Osteocyte (in vitro differentiated cells): ENCODE measurements at regions not wholly inside any gene's neighbourhood (a gene's known extent, or its start where the extent isn't known, plus 50 kb on each side); places are given as distances from the start of the nearest gene placed in this dataset.

Experiments used
- DNase-seq: peaks from one replicate; pipeline ENCODE4 v3.0.0; 2021; ENCODE audit warnings: mixed read lengths; ENCODE audit not compliant: unreplicated experiment; ENCODE audit errors: extremely low spot score
- H3K27ac Mint-ChIP-seq: one replicate; pipeline ENCODE4 v1.8.0; 2021; ENCODE audit warnings: mild to moderate bottlenecking, mixed read lengths; ENCODE audit not compliant: unreplicated experiment
- H3K27me3 Mint-ChIP-seq: one replicate; pipeline ENCODE4 v1.8.0; 2021; ENCODE audit warnings: mixed read lengths; ENCODE audit not compliant: unreplicated experiment
- H3K36me3 Mint-ChIP-seq: one replicate; pipeline ENCODE4 v1.8.0; 2021; ENCODE audit warnings: mixed read lengths; ENCODE audit not compliant: unreplicated experiment
- H3K4me1 Mint-ChIP-seq: one replicate; pipeline ENCODE4 v1.8.0; 2021; ENCODE audit warnings: mixed read lengths; ENCODE audit not compliant: unreplicated experiment
- H3K4me3 Mint-ChIP-seq: one replicate; pipeline ENCODE4 v1.8.0; 2021; ENCODE audit warnings: mild to moderate bottlenecking, moderate library complexity, mixed read lengths; ENCODE audit not compliant: unreplicated experiment
- H3K9me3 Mint-ChIP-seq: one replicate; pipeline ENCODE4 v1.8.0; 2021; ENCODE audit warnings: mixed read lengths; ENCODE audit not compliant: unreplicated experiment
- CTCF ChIP-seq: fragments of 200-600 bp; sonication (generic); IDR thresholded peaks from 2 replicates; pipeline ENCODE4 v1.5.0; 2021; ENCODE audit warnings: antibody characterized with exemption, mild to moderate bottlenecking, moderate library complexity

GRCh38 chr5:85663708-85664031 is 954.1 kb upstream of the COX7C start:
- Mint-ChIP-seq H3K4me1 (no peaks in the 10 kb centered on the region), H3K9me3 (no peaks in the 10 kb centered on the region), H3K4me3 (no peak overlapping the region), H3K27ac (no peak overlapping the region), H3K27me3 (no peaks in the 10 kb centered on the region), H3K36me3 (no peaks in the 10 kb centered on the region)
- no peak for TF ChIP-seq CTCF
- no peak for DNase-seq

GRCh38 chr5:85670417-85670816 is 947.3 kb upstream of the COX7C start:
- DNase-seq, result no peak
- Mint-ChIP-seq H3K4me3 (no peak overlapping the region), H3K36me3 (no peaks in the 10 kb centered on the region), H3K9me3 (no peaks in the 10 kb centered on the region), H3K4me1 (no peaks in the 10 kb centered on the region), H3K27me3 (no peaks in the 10 kb centered on the region), H3K27ac (no peak overlapping the region)
- TF ChIP-seq CTCF, result no peak

- Mint-ChIP-seq H3K27me3 (no peaks in the 10 kb centered on the region), H3K36me3 (no peaks in the 10 kb centered on the region), H3K4me1 (no peaks in the 10 kb centered on the region), H3K9me3 (no peaks in the 10 kb centered on the region), H3K27ac (no peak overlapping the region), H3K4me3 (no peak overlapping the region)
- no peak for TF ChIP-seq CTCF
- DNase-seq, result no peak
Measured at GRCh38 chr5:85671223-85671970, 946.3 kb upstream of the COX7C start.

- no peaks in the 10 kb centered on the region for H3K9me3 Mint-ChIP-seq
- no peak for DNase-seq
- H3K27ac Mint-ChIP-seq, result no peak overlapping the region
- TF ChIP-seq CTCF, result no peak
- H3K4me1 Mint-ChIP-seq, result no peaks in the 10 kb centered on the region
- no peak overlapping the region for H3K4me3 Mint-ChIP-seq
- peaks cover 5% of the 10 kb centered on the region for H3K27me3 Mint-ChIP-seq
- no peaks in the 10 kb centered on the region for H3K36me3 Mint-ChIP-seq
Measured at GRCh38 chr5:85681871-85682270, 935.9 kb upstream of the COX7C start.

GRCh38 chr5:85684351-85684750 is 933.4 kb upstream of the COX7C start:
- Mint-ChIP-seq H3K27me3 (peaks cover 8% of the 10 kb centered on the region), H3K36me3 (no peaks in the 10 kb centered on the region), H3K27ac (no peak overlapping the region), H3K4me3 (no peak overlapping the region), H3K4me1 (no peaks in the 10 kb centered on the region), H3K9me3 (no peaks in the 10 kb centered on the region)
- no peak for TF ChIP-seq CTCF
- DNase-seq, result no peak
